GM19397 (cell line): ENCODE measurements at regions not wholly inside any gene's neighbourhood (a gene's known extent, or its start where the extent isn't known, plus 50 kb on each side); places are given as distances from the start of the nearest gene placed in this dataset.
A peak's percentile ranks its signal among the peaks of the same experiment; 100 is the strongest.
"Not testable (repeated sequence)": the region's sequence is repeated elsewhere in the genome, so short reads cannot be mapped to it uniquely, and the experiment has no call there.

Source experiments
- ATAC-seq: cut with Tn5 transposase; IDR thresholded peaks from one replicate; pipeline ENCODE4 v1.9.1; 2021; ENCODE audit warnings: mild to moderate bottlenecking, moderate library complexity; ENCODE audit not compliant: unreplicated experiment

GRCh38 chr7:149635561-149636329 is 137.6 kb downstream of the ZNF467 start:
- no peak for ATAC-seq

- no peak for ATAC-seq
These were observed 136.7 kb upstream of the ZNF746 start for GRCh38 chr7:149633976-149634945.

GRCh38 chr7:149628361-149629149 is 130.9 kb upstream of the ZNF746 start:
- ATAC-seq: not testable (repeated sequence)

- no peak for ATAC-seq
These were observed 130.3 kb upstream of the ZNF746 start for GRCh38 chr7:149627911-149628310.

GRCh38 chr7:149626972-149627371 is 129.4 kb upstream of the ZNF746 start:
- ATAC-seq: no peak

GRCh38 chr7:149625947-149626392 is 128.4 kb upstream of the ZNF746 start:
- ATAC-seq: no peak

GRCh38 chr7:149625340-149625946 is 127.8 kb upstream of the ZNF746 start:
- ATAC-seq: no peak

GRCh38 chr7:149624419-149625339 is 127.1 kb upstream of the ZNF746 start:
- ATAC-seq: peak; percentile 89

- peak; percentile 19 for ATAC-seq
These were observed 126.4 kb upstream of the ZNF746 start for GRCh38 chr7:149624006-149624405.

- not testable (repeated sequence) for ATAC-seq
These were observed 125.8 kb upstream of the ZNF746 start for GRCh38 chr7:149623262-149623997.

GRCh38 chr7:149622444-149623210 is 125.0 kb upstream of the ZNF746 start:
- ATAC-seq: no peak

- no peak for ATAC-seq
These were observed 124.2 kb upstream of the ZNF746 start for GRCh38 chr7:149621776-149622175.

- ATAC-seq: peak; percentile 35
These were observed 123.4 kb upstream of the ZNF746 start for GRCh38 chr7:149620961-149621360.

- no peak for ATAC-seq
These were observed 119.3 kb upstream of the ZNF746 start for GRCh38 chr7:149616898-149617297.

GRCh38 chr7:149615690-149616270 is 118.2 kb upstream of the ZNF746 start:
- no peak for ATAC-seq

- ATAC-seq: no peak
These were observed 112.9 kb upstream of the ZNF746 start for GRCh38 chr7:149610441-149611011.

GRCh38 chr7:149608168-149608567 is 110.6 kb upstream of the ZNF746 start:
- no peak for ATAC-seq
